Activated naive CD4-positive, alpha-beta T cell treated with anti-CD3 and anti-CD28 coated beads, Interleukin-2, amount 10 ng/mL, durations not matched to agents 7 days and 5 days (primary cell): ENCODE measurements at regions not wholly inside any gene's neighbourhood (a gene's known extent, or its start where the extent isn't known, plus 50 kb on each side); places are given as distances from the start of the nearest gene placed in this dataset.

Experiments
- CTCF ChIA-PET: fragments of 350-600 bp; sonication (Branson Sonifier 250); formaldehyde crosslinking; loops from one replicate; lab custom pipeline; 2021; ENCODE audit warnings: antibody characterized with exemption; lab: Charles Lee
- DNase-seq: peaks from one replicate; pipeline ENCODE4 v3.0.0-alpha.2; 2020
- H3K27ac Mint-ChIP-seq: one replicate; pipeline ENCODE4 v1.8.0; 2021; ENCODE audit warnings: mild to moderate bottlenecking, moderate library complexity, mixed read lengths
- H3K27me3 Mint-ChIP-seq: one replicate; pipeline ENCODE4 v1.8.0; 2021; ENCODE audit warnings: mild to moderate bottlenecking, mixed read lengths
- H3K36me3 Mint-ChIP-seq: one replicate; pipeline ENCODE4 v1.8.0; 2021; ENCODE audit warnings: mixed read lengths
- H3K4me1 Mint-ChIP-seq: one replicate; pipeline ENCODE4 v1.8.0; 2021; ENCODE audit warnings: mixed read lengths
- H3K4me3 Mint-ChIP-seq: one replicate; pipeline ENCODE4 v1.8.0; 2021; ENCODE audit warnings: mild to moderate bottlenecking, moderate library complexity, mixed read lengths
- H3K9me3 Mint-ChIP-seq: one replicate; pipeline ENCODE4 v1.8.0; 2021; ENCODE audit warnings: mixed read lengths

DNA sequence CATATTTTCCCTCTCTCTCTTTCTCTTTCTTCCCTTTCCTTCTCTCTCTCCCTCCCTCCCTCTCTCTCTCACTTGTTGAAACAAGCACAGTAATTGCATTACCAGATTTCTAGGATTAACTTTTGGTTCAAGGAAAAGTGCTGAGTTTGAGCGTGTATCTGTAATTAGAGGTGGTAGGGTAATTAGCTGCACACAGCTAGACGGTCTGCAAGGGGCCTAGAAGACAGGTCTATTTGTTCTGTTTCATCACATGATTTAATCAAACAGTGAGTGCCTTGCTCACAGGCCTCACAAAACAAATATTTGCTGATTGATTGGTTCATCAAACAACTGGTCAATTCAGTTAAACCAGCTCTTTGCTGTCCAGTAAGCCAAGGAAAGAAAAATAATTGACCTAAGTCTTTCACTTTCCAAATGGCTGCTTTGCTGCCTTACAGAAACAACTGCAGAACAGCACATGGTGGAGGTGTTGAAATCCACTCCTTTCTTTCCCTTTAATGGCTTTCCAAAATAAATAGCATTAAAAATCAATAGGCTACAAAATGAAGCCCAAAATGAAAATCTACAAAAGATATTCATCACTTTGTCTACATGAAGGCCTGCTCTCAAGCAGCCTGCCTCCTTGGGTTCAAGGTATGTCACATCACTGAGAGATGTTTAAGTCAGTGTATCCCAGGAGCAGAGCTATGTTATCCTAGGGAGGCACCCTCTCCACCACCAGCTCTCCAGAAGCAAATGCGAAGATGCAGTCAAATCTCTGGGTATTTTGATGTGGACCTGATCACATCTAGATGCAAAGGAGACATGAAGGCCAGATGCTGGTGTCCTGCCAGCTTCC is 264.4 kb upstream of the SIX2 start:
- Mint-ChIP-seq H3K27ac (no peak overlapping the region), H3K36me3 (no peaks in the 10 kb centered on the region), H3K9me3 (no peaks in the 10 kb centered on the region), H3K4me3 (no peak overlapping the region), H3K27me3 (peaks cover 31% of the 10 kb centered on the region), H3K4me1 (peaks cover 10% of the 10 kb centered on the region)
- no peak for DNase-seq
- CTCF ChIA-PET, result no interaction called here

DNA sequence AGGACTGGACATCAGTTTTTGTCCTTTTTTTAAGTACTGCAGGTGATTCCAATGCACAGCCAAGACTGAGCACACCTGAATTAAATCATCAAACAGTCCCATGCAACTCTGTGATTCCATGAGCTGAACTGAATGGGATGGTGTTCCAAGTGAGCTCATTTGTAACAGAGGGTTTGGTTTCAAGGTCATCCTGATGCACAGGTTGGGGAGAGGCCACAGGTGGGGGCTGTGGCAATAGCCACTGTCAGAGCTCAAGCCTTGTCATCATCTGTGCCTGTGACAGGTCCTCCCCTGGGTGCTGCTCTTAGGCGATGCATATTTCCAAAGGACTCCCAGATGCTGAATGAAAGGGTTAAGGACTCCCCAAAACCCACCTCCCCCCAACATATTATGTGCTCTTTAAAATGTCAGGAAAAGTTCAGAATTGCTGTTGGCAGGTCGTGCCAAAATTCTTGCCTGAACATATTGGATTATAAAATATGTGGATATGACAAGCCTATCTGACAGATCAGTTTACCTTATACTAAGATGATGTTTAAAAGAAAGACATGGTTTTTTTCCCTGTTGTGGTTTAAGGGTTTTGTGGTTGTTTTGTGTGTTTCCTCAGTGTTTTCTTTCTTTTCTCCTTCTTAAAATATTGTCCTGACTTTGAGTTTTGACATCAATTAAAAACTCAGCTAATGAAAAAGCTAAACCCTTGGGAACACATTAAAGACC is 263.5 kb upstream of the SIX2 start:
- peaks cover 12% of the 10 kb centered on the region for H3K4me1 Mint-ChIP-seq
- H3K27ac Mint-ChIP-seq, result no peak overlapping the region
- CTCF ChIA-PET, result no interaction called here

DNA sequence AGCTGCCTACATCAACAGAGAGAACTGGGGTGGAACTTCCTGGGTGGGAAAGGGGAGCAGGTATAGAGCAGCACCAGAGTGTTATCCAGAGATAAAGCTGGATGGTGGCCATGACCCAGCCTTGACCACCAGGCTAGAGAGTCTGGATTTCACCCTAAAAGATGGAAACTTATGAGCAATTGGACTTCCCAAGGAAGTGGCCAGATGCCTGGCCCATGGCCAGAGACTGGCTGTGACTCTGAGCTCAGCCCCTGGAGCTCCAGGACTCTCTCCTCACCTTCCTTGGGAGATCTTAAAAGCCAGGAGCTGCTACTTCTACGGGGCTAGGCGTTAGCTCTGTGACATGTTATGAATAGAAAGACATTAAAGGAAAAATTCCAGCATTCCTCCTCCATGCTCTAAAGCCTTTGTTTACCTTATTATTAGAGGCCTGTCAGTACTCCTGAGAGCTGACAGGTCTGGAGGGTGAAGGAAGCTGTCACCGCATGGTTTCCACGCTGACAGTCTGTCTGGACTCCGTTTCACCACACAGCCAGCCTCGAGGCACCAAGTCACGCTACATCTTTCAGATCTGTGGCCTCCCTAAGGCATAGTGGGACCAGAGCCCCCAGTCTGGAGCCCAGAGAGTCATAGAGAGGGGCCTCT is 260.0 kb upstream of the SIX2 start:
- Mint-ChIP-seq H3K9me3 (no peaks in the 10 kb centered on the region), H3K4me1 (peaks cover 12% of the 10 kb centered on the region), H3K4me3 (no peak overlapping the region), H3K36me3 (no peaks in the 10 kb centered on the region), H3K27me3 (peaks cover 24% of the 10 kb centered on the region), H3K27ac (no peak overlapping the region)
- DNase-seq, result no peak
- CTCF ChIA-PET, result no interaction called here

More for the DNA sequence above, 263.5 kb upstream of the SIX2 start:
- no peak for DNase-seq
- Mint-ChIP-seq H3K9me3 (no peaks in the 10 kb centered on the region), H3K27me3 (peaks cover 30% of the 10 kb centered on the region), H3K4me3 (no peak overlapping the region), H3K36me3 (no peaks in the 10 kb centered on the region)

DNA sequence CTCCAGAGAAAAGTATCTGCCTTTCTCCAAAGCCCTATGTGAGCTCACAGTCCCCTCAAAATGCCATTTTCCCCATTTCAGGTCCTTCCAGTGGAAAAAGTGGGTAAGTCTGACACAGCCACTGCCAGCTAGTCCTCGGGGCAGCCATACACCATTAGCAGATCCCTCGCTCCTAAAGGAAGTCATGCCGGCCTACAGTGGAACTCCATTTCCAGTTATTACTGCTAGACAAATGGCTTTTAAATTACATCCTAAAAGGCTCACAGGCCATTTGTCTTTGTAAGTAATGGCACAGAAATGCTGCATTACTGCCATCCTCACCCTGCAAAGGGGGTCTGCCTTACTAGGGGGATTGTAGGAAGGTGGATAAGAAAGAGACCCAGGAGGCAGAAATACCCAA is 259.4 kb upstream of the SIX2 start:
- CTCF ChIA-PET, result no interaction called here
- DNase-seq, result no peak
- Mint-ChIP-seq H3K27me3 (peaks cover 26% of the 10 kb centered on the region), H3K4me3 (no peak overlapping the region), H3K9me3 (no peaks in the 10 kb centered on the region), H3K4me1 (peaks cover 12% of the 10 kb centered on the region), H3K36me3 (no peaks in the 10 kb centered on the region), H3K27ac (no peak overlapping the region)

DNA sequence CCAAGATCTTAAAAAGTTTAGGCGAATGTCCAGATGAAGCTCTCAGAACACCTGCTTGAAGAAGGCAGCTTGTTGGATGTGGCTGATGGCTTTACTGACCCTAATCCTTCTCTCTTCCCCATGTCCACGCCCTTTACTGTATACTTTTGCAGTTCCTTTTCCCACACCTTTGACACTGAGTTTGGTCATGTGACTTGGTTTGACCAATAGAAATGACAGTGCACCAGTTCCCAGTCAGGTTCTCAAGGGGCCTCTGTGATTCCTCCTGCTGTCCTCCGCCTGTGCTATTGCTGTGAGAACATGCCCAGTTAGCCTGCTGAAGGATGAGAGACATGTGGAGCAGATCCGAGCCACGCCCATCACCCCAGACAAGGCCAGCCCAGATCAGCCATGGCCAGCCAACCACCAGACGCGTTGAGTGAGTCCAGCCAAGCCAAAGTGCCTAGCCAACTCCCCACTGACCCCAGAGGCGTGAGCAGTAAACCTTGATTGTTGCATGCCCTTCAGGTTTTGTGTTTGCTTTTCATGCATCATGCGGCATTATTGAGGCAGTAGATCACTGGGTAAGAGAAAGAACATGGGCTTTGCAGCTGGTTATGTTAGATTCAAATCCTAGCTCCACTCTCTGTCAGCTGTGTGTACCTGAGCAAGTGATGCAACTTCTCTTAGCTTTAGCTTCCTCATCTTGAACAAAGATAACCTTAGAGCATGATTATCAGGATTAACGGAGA is 258.0 kb upstream of the SIX2 start:
- Mint-ChIP-seq H3K4me3 (no peak overlapping the region), H3K27me3 (peaks cover 37% of the 10 kb centered on the region), H3K4me1 (peaks cover 10% of the 10 kb centered on the region), H3K36me3 (no peaks in the 10 kb centered on the region), H3K9me3 (no peaks in the 10 kb centered on the region), H3K27ac (no peak overlapping the region)
- CTCF ChIA-PET, result no interaction called here
- DNase-seq, result no peak

DNA sequence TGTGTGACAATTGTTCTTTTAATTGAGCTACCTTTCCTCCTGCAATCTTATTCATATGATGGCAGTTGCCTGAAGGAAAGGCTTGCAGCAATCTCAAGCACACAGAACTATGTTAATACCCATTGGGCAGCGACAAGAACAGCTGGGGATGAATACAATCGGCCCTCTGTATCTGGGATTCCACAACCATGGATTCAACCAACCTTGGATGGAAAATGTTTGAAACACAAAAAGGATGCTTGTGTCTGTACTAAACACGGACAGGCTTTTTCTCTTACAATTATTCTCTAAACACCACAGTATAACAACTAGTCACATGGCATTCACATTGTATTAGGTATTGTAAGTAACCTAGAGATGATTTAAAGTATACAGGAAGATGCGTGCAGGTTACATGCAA is 256.1 kb upstream of the SIX2 start:
- H3K27ac Mint-ChIP-seq, result no peak overlapping the region
- H3K36me3 Mint-ChIP-seq, result no peaks in the 10 kb centered on the region
- CTCF ChIA-PET, result no interaction called here
- peaks cover 10% of the 10 kb centered on the region for H3K4me1 Mint-ChIP-seq
- no peak overlapping the region for H3K4me3 Mint-ChIP-seq
- no peaks in the 10 kb centered on the region for H3K9me3 Mint-ChIP-seq
- no peak for DNase-seq
- peaks cover 36% of the 10 kb centered on the region for H3K27me3 Mint-ChIP-seq

DNA sequence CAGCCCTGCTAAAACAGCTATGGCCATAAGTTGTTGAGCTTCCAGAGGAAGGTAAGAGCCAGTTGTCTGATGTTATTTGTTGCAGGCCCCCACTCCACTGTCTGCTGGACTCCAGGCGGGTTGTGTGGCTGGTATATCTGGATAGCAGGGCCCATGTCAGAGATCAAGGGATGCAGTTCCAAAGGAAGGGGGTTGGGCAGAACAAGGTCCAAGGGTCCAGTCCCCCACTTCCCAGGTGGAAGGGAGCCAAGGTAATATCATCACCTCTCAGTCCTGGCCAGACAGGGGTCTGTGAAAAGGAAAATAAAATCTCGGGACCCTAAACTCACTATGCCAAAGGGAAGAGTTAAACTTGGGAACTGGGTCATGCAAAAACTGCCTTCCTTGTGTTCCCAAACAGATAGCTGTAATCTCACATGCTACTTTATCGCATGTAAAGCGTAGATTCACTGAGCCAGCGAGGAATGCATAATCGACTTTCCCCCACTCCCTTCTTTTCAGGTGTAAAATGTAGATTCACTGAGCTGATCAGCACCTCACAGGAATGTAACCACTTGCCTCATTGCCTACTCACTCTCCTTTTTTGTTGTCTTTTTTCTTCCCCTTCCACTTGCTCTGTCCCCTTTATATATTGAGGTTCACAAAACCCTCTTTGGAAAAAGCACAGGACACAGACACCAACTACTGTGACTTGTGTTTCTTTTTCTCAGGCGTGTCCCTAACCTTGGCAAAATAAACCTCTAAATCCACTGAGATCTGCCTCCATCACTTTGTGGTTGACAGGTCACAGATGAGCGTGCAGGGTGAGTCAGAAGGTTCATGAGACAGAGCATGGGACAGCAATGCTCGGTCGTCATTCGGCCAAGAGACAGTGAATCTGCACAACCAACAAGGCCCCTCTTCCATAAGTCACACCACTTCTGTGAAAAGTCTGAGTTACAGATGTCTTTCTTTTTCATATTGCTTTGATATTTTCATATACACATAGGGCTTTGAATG is 255.3 kb upstream of the SIX2 start:
- no peak overlapping the region for H3K4me3 Mint-ChIP-seq
- peaks cover 34% of the 10 kb centered on the region for H3K27me3 Mint-ChIP-seq
- DNase-seq, result no peak
- no peaks in the 10 kb centered on the region for H3K36me3 Mint-ChIP-seq
- no peak overlapping the region for H3K27ac Mint-ChIP-seq
- CTCF ChIA-PET, result no interaction called here
- H3K4me1 Mint-ChIP-seq, result peaks cover 9% of the 10 kb centered on the region
- no peaks in the 10 kb centered on the region for H3K9me3 Mint-ChIP-seq

DNA sequence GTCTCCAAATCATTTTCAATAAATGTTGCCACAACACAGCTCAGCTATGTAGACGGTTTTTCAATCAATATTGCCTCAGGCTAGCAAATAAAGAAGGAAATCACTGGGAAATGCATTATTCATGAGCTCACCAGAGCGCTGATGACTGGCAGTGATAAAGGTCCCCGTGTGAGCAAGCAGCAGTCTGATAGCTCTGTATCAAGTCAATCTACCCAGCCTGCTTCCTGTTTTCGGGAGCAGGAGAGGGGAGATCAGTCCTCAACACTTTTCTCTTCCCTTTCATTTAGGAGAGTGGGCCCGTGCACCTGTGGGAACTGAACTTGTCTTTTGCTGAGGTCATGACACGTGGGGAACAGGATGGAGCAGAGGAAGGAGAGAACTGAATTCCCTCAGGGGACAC is 253.9 kb upstream of the SIX2 start:
- Mint-ChIP-seq H3K9me3 (no peaks in the 10 kb centered on the region), H3K36me3 (no peaks in the 10 kb centered on the region), H3K27me3 (peaks cover 33% of the 10 kb centered on the region), H3K27ac (no peak overlapping the region), H3K4me3 (no peak overlapping the region), H3K4me1 (no peaks in the 10 kb centered on the region)
- CTCF ChIA-PET, result no interaction called here
- DNase-seq, result no peak

DNA sequence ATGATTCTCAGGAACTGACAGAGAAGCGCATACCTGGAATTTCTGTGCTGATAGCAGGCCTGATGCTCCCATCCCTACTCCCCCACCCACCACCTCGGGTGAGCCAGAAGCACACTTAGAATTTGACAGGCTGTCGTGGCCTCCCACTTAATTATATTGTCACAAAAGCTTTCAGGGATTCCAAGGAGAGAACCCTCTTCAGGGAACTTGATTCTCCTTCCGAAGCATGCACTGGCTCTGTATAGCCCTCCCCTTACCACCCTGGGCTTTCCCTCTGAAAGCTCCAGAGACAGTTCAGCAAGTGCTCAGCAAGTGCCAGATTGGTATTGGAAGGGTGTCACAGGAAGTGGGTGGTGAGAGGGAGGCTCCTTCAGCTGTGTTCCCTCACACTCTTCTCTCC is 252.5 kb upstream of the SIX2 start:
- no peak for DNase-seq
- no peak overlapping the region for H3K27ac Mint-ChIP-seq
- peaks cover 33% of the 10 kb centered on the region for H3K27me3 Mint-ChIP-seq
- no peaks in the 10 kb centered on the region for H3K4me1 Mint-ChIP-seq
- H3K9me3 Mint-ChIP-seq, result no peaks in the 10 kb centered on the region
- H3K36me3 Mint-ChIP-seq, result no peaks in the 10 kb centered on the region
- CTCF ChIA-PET, result no interaction called here
- no peak overlapping the region for H3K4me3 Mint-ChIP-seq

DNA sequence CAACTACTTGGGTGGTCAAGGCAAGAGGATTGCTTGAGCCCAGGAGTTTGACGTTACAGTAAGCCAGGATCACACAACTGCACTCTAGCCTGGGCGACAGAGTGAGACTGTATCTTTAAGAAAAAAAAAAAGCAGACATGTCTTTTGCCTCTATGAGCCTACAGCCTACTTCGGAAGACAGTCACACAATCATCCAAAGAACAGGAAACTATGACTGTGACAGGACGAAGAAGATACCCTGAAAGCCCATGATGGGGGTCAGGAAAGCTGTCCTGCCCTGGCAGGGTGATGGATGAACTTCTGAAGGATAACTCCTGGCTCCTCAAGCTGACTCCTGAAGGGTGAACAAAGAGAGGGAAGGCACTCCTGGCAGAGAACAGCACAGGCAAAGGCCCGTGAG is 251.7 kb upstream of the SIX2 start:
- Mint-ChIP-seq H3K4me1 (no peaks in the 10 kb centered on the region), H3K4me3 (no peak overlapping the region), H3K36me3 (no peaks in the 10 kb centered on the region), H3K9me3 (no peaks in the 10 kb centered on the region), H3K27me3 (peaks cover 33% of the 10 kb centered on the region), H3K27ac (no peak overlapping the region)
- DNase-seq, result no peak
- CTCF ChIA-PET, result no interaction called here

DNA sequence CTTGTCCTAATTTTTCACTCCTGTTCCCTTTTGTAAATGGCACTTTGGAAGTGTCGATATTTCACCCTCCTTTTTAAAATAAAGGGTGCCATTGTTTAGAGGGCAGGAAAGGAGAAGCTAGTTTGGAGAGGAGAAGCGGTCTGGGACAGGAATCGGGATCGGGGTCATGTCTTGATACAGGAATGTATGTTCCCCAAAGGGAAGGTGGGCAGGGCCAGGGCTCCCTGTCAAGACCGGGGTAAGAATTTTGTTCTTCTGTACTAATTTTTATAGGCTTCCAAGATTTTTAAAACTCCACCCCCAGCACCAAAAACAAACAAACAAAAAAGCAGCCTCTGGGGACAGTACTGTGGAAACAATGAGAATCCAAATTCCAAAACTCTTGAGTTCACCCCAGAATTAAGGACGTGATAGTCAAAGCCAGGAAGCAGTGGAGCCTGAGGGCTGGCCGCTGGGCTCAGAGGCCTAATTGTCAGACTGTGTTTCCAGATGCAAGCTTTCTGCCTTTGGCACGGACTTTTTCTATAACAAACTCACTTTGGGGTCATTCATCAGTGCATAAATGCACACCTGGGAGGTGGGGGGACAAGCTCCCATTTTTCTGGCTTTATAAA is 250.4 kb upstream of the SIX2 start:
- CTCF ChIA-PET, result no interaction called here
- H3K4me3 Mint-ChIP-seq, result no peak overlapping the region
- H3K4me1 Mint-ChIP-seq, result no peaks in the 10 kb centered on the region
- peaks cover 33% of the 10 kb centered on the region for H3K27me3 Mint-ChIP-seq
- H3K9me3 Mint-ChIP-seq, result no peaks in the 10 kb centered on the region
- no peaks in the 10 kb centered on the region for H3K36me3 Mint-ChIP-seq
- no peak overlapping the region for H3K27ac Mint-ChIP-seq
- no peak for DNase-seq

DNA sequence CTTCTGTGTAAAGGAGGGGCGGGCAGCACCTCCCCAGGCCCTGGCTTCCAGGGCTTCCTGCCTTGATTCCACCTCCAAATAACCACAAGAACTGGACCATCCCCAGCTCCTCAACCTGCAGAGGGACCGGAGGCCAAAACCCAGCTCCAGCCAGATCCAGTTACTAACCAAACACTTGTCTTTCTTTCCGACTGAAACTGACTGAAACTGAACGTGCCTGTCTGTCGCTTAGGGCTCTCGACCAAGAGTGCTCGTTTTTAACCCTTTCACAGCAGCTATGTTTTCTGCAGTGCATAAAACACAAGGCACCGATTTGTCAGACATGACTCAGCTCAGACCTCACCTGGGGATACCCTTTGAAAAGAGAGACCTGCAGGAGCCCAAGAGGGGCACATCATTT is 249.9 kb upstream of the SIX2 start:
- CTCF ChIA-PET, result no interaction called here
- H3K4me3 Mint-ChIP-seq, result no peak overlapping the region
- no peak overlapping the region for H3K27ac Mint-ChIP-seq
- no peaks in the 10 kb centered on the region for H3K4me1 Mint-ChIP-seq
- H3K36me3 Mint-ChIP-seq, result no peaks in the 10 kb centered on the region
- H3K9me3 Mint-ChIP-seq, result no peaks in the 10 kb centered on the region
- H3K27me3 Mint-ChIP-seq, result peaks cover 33% of the 10 kb centered on the region
- DNase-seq, result no peak

DNA sequence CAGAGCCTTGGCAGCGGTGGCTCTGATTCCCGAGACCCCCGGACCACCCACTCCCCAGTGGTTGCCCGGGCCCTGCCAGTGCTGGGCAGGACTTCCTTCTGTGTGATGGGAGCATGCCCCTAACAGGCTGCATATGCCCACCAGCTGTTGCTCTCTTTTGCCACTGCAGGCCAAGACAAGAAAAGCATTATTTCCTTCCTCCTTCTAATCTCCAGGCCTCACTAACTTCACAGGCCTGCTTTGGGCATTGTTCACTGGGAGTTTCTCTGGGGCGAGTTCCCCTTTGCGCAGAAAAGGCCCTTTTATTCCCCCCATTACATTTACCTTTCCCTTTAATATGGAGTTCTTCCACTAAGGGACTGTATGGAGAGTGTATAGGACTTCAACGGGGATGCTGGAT is 249.1 kb upstream of the SIX2 start:
- H3K4me1 Mint-ChIP-seq, result no peaks in the 10 kb centered on the region
- peaks cover 29% of the 10 kb centered on the region for H3K27me3 Mint-ChIP-seq
- H3K9me3 Mint-ChIP-seq, result no peaks in the 10 kb centered on the region
- DNase-seq, result no peak
- no peaks in the 10 kb centered on the region for H3K36me3 Mint-ChIP-seq
- no peak overlapping the region for H3K27ac Mint-ChIP-seq
- no peak overlapping the region for H3K4me3 Mint-ChIP-seq
- CTCF ChIA-PET, result no interaction called here
